HCT116 (cell line): ENCODE measurements at regions not wholly inside any gene's neighbourhood (a gene's known extent, or its start where the extent isn't known, plus 50 kb on each side); places are given as distances from the start of the nearest gene placed in this dataset.

Source experiments
- ATAC-seq: fragments of 200-7000 bp; cut with Tn5 transposase; 2 replicates; pipeline ENCODE4 v1.9.1; 2020; ENCODE audit warnings: mild to moderate bottlenecking, moderate library complexity
- BruUV-seq: library from RNA; stranded (reverse); fragments of 400-500 nt; replicated peaks from 2 replicates; lab custom pipeline; 2021; lab: Mats Ljungman, UMichigan
- CTCF ChIA-PET: fragments of 300-600 bp; sonication (Branson Sonifier 250); formaldehyde crosslinking; loops from one replicate; lab custom pipeline; 2021; ENCODE audit warnings: antibody characterized with exemption; lab: Charles Lee
- POLR2A ChIA-PET: fragments of 300-600, 350-600 bp; sonication (Branson Sonifier 250); formaldehyde crosslinking; loops from one replicate; lab custom pipeline; 2021; ENCODE audit warnings: antibody characterized with exemption; lab: Charles Lee
- RAD21 ChIA-PET, 2 experiments: fragments of 300-600 bp; sonication (Branson Sonifier 250); formaldehyde crosslinking; loops; one replicate each; lab custom pipeline; 2023; ENCODE audit warnings: low total read pairs in 2 of 2; ENCODE audit not compliant: uncharacterized antibody in 2 of 2, unreplicated experiment in 2 of 2, low non-redundant PET in 1 of 2; lab: Charles Lee
- DNase-seq: peaks from one replicate; pipeline ENCODE4 v3.0.0-alpha.2; 2010; ENCODE audit warnings: low read depth, low spot score
- H2AFZ ChIP-seq: fragments of 200-600 bp; shearing (Covaris generic), sonication (generic); 2 replicates; pipeline ENCODE4 v1.6.1; 2017; ENCODE audit warnings: low read depth, mixed run types, mixed read lengths, antibody characterized with exemption, low read length; ENCODE audit not compliant: poor library complexity, severe bottlenecking
- H3K27ac ChIP-seq: 2 replicates; pipeline ENCODE4 v1.5.1; 2012; ENCODE audit warnings: low read depth, low read length
- H3K27me3 ChIP-seq: fragments of 200-600 bp; sonication (generic); 2 replicates; pipeline ENCODE4 v1.6.1; 2016; ENCODE audit warnings: mixed run types, low read length, mixed read lengths; ENCODE audit not compliant: insufficient read depth
- H3K36me3 ChIP-seq, 2 experiments: fragments of 200-500 bp in 1 of 2; fragments of 200-600 bp in 1 of 2; sonication (Bioruptor generic) in 1 of 2; sonication (generic) in 1 of 2; 2 replicates each; pipeline versions ENCODE4 v1.5.1 to v1.6.1; 2014 to 2016; ENCODE audit warnings: low read length in 2 of 2, inconsistent platforms in 1 of 2, mixed read lengths in 1 of 2, mixed run types in 1 of 2; ENCODE audit not compliant: insufficient read depth in 2 of 2, control insufficient read depth in 1 of 2
- H3K4me1 ChIP-seq, 2 experiments: fragments of 200-600 bp in 1 of 2; sonication (generic) in 1 of 2; 2 replicates each; pipeline versions ENCODE4 v1.5.1 to v1.6.1; 2012 to 2017; ENCODE audit warnings: low read length in 2 of 2, inconsistent platforms in 1 of 2, mild to moderate bottlenecking in 1 of 2, mixed read lengths in 1 of 2, mixed run types in 1 of 2, moderate library complexity in 1 of 2; ENCODE audit not compliant: insufficient read depth in 2 of 2, control insufficient read depth in 1 of 2
- H3K4me2 ChIP-seq: fragments of 200-600 bp; sonication (generic); 2 replicates; pipeline ENCODE4 v1.6.1; 2017; ENCODE audit warnings: mixed run types, low read length, mixed read lengths
- H3K4me3 ChIP-seq, 2 experiments: fragments of 200-600 bp in 1 of 2; sonication (generic) in 1 of 2; replicated peaks in 1 of 2; 2 replicates each; pipeline ENCODE4 v1.5.1; 2011 to 2016; ENCODE audit warnings: low read length in 2 of 2, control low read depth in 1 of 2, low read depth in 1 of 2, mild to moderate bottlenecking in 1 of 2, mixed read lengths in 1 of 2, mixed run types in 1 of 2
- H3K79me2 ChIP-seq: fragments of 200-600 bp; sonication (generic); 2 replicates; pipeline ENCODE4 v1.6.1; 2017; ENCODE audit warnings: mild to moderate bottlenecking, mixed run types, low read length, moderate library complexity, mixed read lengths; ENCODE audit not compliant: insufficient read depth
- H3K9ac ChIP-seq: fragments of 200-600 bp; sonication (generic); 2 replicates; pipeline ENCODE4 v1.6.1; 2016; ENCODE audit warnings: low read length, mixed read lengths
- H3K9me2 ChIP-seq: fragments of 200-600 bp; sonication (generic), shearing (Covaris generic); 2 replicates; pipeline ENCODE4 v1.6.1; 2017; ENCODE audit warnings: mixed run types, mild to moderate bottlenecking, moderate library complexity; ENCODE audit not compliant: insufficient read depth
- H3K9me3 ChIP-seq, 2 experiments: fragments of 200-500 bp in 1 of 2; fragments of 200-600 bp in 1 of 2; sonication (Bioruptor generic) in 1 of 2; sonication (generic) in 1 of 2; 2 replicates each; pipeline ENCODE4 v1.6.1; 2014 to 2017; ENCODE audit warnings: low read length in 2 of 2, mixed read lengths in 2 of 2, inconsistent platforms in 1 of 2, low read depth in 1 of 2, mild to moderate bottlenecking in 1 of 2, mixed run types in 1 of 2, moderate library complexity in 1 of 2; ENCODE audit not compliant: control insufficient read depth in 1 of 2, insufficient read depth in 1 of 2
- H4K20me1 ChIP-seq: fragments of 200-600 bp; sonication (generic), shearing (Covaris generic); 2 replicates; pipeline ENCODE4 v1.6.1; 2017; ENCODE audit warnings: mixed run types, mild to moderate bottlenecking, moderate library complexity; ENCODE audit not compliant: insufficient read depth
- CBX3 ChIP-seq: IDR thresholded peaks from 2 replicates; pipeline ENCODE4 v1.6.1; 2012; ENCODE audit warnings: low read depth
- EGR1 ChIP-seq: IDR thresholded peaks from 2 replicates; pipeline ENCODE4 v1.6.1; 2012; ENCODE audit warnings: low read depth
- JUND ChIP-seq: IDR thresholded peaks from 2 replicates; pipeline ENCODE4 v1.6.1; 2012
- POLR2AphosphoS5 ChIP-seq: IDR thresholded peaks from 2 replicates; pipeline ENCODE4 v1.6.1; 2011; ENCODE audit warnings: mild to moderate bottlenecking, low read depth, low read length, moderate library complexity
- RAD21 ChIP-seq: IDR thresholded peaks from 2 replicates; pipeline ENCODE4 v1.6.1; 2012; ENCODE audit warnings: low read depth, mild to moderate bottlenecking
- SRF ChIP-seq: IDR thresholded peaks from 2 replicates; pipeline ENCODE4 v1.6.1; 2012; ENCODE audit warnings: low read depth
- TCF7L2 ChIP-seq: IDR thresholded peaks from 2 replicates; pipeline ENCODE4 v1.7.0; 2011; ENCODE audit warnings: borderline replicate concordance, inconsistent platforms; ENCODE audit not compliant: insufficient read depth, insufficient read length; ENCODE audit errors: extremely low read depth
- ZNF274 ChIP-seq: fragments of 200-500 bp; sonication (Bioruptor generic); IDR thresholded peaks from 2 replicates; pipeline ENCODE4 v1.6.1; 2014; ENCODE audit warnings: mild to moderate bottlenecking, low read depth, low read length, inconsistent platforms
- intact Hi-C: fragments of 100-400 bp; cut with micrococcal nuclease; formaldehyde crosslinking; loops from 2 replicates; pipeline ENCODE4 v1.10.0; 2022
- TF ChIP-seq, protein P1 (sequence below): IDR thresholded peaks from 2 replicates; pipeline ENCODE4 v1.6.1; 2011; ENCODE audit warnings: mild to moderate bottlenecking, low read length, moderate library complexity; ENCODE audit not compliant: insufficient replicate concordance; ENCODE audit errors: extremely low read depth
- TF ChIP-seq, protein P2 (sequence below): IDR thresholded peaks from 2 replicates; pipeline ENCODE4 v1.6.1; 2012
- TF ChIP-seq, protein P3 (sequence below), 3 experiments: fragments of 200-600 bp in 1 of 3; sonication (generic) in 1 of 3; IDR thresholded peaks in 2 of 3; conservative IDR thresholded peaks in 1 of 3; 2 replicates each; pipeline ENCODE4 v1.5.1; 2012 to 2017; ENCODE audit warnings: low read depth in 2 of 3, low read length in 2 of 3, antibody characterized with exemption in 1 of 3, borderline replicate concordance in 1 of 3, control low read depth in 1 of 3, mild to moderate bottlenecking in 1 of 3, mixed read lengths in 1 of 3, mixed run types in 1 of 3, moderate library complexity in 1 of 3; ENCODE audit not compliant: insufficient read depth in 1 of 3
- TF ChIP-seq, protein P4 (sequence below): IDR thresholded peaks from 2 replicates; pipeline ENCODE4 v1.6.1; 2012

DNA sequence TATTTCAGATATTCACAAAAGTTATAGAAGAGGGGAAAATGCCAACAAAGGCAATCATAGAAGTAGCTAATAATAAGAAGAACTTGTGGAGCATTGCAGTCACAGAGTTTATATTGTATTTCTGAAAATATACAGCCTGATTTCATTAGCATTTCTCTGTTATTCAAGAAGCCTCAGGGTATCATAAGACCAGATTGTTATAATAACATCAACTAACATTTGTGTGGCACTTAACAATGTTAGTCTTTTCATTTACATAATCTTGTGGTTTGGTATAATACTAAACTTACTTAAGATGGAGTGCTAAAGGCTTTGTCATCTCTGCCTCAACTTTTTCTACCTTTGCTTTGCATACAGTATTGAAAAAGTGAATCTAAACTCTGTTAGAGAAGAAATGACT, 61.6 kb upstream of the TACR1 start:
- ATAC-seq, result no peak
- no peaks in the 10 kb centered on the region for H3K9me2 ChIP-seq
- no TSS peak for BruUV-seq

DNA sequence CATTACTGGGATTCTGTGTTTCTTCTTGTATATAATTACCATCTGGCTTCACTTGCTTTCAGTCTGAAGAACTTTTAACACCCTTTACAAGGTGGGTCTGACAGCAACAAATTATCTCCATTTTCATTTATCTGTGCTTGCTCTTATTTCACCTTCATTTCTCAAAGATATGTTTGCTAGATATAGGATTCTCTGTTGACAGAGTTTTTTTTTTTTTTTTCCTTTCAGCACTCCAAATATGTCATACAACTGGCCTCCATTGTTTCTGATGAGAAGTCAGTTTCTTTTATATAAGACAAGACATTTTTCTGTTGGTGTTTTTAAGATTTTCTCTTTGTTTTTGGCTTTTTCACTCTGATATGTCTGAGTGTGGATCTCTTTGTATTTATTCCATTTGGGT, 59.3 kb upstream of the TACR1 start:
- CTCF ChIA-PET, result no interaction called here
- Histone ChIP-seq H3K27ac (no peak overlapping the region), H3K79me2 (no peaks in the 10 kb centered on the region), H4K20me1 (no peaks in the 10 kb centered on the region), H3K4me1 (no peaks in the 10 kb centered on the region), H2AFZ (no peak overlapping the region), H3K4me2 (no peak overlapping the region), H3K9ac (no peak overlapping the region), H3K36me3 (no peaks in the 10 kb centered on the region), H3K27me3 (peaks cover 14% of the 10 kb centered on the region), H3K9me2 (no peaks in the 10 kb centered on the region), H3K9me3 (no peaks in the 10 kb centered on the region), H3K4me3 (no peak overlapping the region)
- ATAC-seq, result no peak
- no TSS peak for BruUV-seq
- POLR2A ChIA-PET, result no interaction called here
- no peak for DNase-seq
- intact Hi-C loops, result no loop called here
- RAD21 ChIA-PET, result no interaction called here
- TF ChIP-seq, protein P1, sequence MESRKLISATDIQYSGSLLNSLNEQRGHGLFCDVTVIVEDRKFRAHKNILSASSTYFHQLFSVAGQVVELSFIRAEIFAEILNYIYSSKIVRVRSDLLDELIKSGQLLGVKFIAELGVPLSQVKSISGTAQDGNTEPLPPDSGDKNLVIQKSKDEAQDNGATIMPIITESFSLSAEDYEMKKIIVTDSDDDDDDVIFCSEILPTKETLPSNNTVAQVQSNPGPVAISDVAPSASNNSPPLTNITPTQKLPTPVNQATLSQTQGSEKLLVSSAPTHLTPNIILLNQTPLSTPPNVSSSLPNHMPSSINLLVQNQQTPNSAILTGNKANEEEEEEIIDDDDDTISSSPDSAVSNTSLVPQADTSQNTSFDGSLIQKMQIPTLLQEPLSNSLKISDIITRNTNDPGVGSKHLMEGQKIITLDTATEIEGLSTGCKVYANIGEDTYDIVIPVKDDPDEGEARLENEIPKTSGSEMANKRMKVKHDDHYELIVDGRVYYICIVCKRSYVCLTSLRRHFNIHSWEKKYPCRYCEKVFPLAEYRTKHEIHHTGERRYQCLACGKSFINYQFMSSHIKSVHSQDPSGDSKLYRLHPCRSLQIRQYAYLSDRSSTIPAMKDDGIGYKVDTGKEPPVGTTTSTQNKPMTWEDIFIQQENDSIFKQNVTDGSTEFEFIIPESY, result no peak
- TF ChIP-seq, protein P2, sequence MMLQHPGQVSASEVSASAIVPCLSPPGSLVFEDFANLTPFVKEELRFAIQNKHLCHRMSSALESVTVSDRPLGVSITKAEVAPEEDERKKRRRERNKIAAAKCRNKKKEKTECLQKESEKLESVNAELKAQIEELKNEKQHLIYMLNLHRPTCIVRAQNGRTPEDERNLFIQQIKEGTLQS, result no peak
- TF ChIP-seq ZNF274 (no peak), POLR2AphosphoS5 (no peak), JUND (no peak), EGR1 (no peak), SRF (no peak), CBX3 (no peak)
- TF ChIP-seq, protein P3, sequence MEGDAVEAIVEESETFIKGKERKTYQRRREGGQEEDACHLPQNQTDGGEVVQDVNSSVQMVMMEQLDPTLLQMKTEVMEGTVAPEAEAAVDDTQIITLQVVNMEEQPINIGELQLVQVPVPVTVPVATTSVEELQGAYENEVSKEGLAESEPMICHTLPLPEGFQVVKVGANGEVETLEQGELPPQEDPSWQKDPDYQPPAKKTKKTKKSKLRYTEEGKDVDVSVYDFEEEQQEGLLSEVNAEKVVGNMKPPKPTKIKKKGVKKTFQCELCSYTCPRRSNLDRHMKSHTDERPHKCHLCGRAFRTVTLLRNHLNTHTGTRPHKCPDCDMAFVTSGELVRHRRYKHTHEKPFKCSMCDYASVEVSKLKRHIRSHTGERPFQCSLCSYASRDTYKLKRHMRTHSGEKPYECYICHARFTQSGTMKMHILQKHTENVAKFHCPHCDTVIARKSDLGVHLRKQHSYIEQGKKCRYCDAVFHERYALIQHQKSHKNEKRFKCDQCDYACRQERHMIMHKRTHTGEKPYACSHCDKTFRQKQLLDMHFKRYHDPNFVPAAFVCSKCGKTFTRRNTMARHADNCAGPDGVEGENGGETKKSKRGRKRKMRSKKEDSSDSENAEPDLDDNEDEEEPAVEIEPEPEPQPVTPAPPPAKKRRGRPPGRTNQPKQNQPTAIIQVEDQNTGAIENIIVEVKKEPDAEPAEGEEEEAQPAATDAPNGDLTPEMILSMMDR (IDR thresholded peaks at IDR 0.05 in 2 of 3, conservative IDR thresholded peaks at IDR 0.05 in 1 of 3; ENCODE audit: borderline replicate concordance in 1 of 3, insufficient read depth in 1 of 3, low read depth in 2 of 3, low read length in 2 of 3), result no peak
- TF ChIP-seq, protein P4, sequence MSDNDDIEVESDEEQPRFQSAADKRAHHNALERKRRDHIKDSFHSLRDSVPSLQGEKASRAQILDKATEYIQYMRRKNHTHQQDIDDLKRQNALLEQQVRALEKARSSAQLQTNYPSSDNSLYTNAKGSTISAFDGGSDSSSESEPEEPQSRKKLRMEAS, result no peak

More for the DNA sequence above, 61.6 kb upstream of the TACR1 start:
- no peaks in the 10 kb centered on the region for H4K20me1 ChIP-seq
- no peaks in the 10 kb centered on the region for H3K79me2 ChIP-seq
- no peak overlapping the region for H3K4me2 ChIP-seq
- peaks cover 9% of the 10 kb centered on the region for H3K27me3 ChIP-seq
- H3K27ac ChIP-seq, result no peak overlapping the region
- DNase-seq, result no peak
- RAD21 ChIA-PET, result no interaction called here
- no peaks in the 10 kb centered on the region for H3K4me1 ChIP-seq
- CTCF ChIA-PET, result no interaction called here
- TF ChIP-seq, protein P1, result no peak
- TF ChIP-seq RAD21, result no peak
- TF ChIP-seq, protein P4, result no peak
- no peak for TF ChIP-seq TCF7L2
- TF ChIP-seq, all 23 proteins: peak for 0
- Histone ChIP-seq H3K9ac (no peak overlapping the region), H3K4me3 (no peak overlapping the region), H3K9me3 (no peaks in the 10 kb centered on the region), H3K36me3 (no peaks in the 10 kb centered on the region), H2AFZ (no peak overlapping the region)
- POLR2A ChIA-PET, result no interaction called here
- intact Hi-C loops, result no loop called here
